LNCaP clone FGC (cell line): ENCODE measurements at regions not wholly inside any gene's neighbourhood (a gene's known extent, or its start where the extent isn't known, plus 50 kb on each side); places are given as distances from the start of the nearest gene placed in this dataset.

Source experiments
- DNase-seq: peaks from one replicate; pipeline ENCODE4 v3.0.0-alpha.2; 2011; ENCODE audit warnings: low read depth
- H3K4me3 ChIP-seq: 2 replicates; pipeline ENCODE4 v1.5.1; 2011; ENCODE audit warnings: mild to moderate bottlenecking, low read depth, low read length, control low read depth
- CTCF ChIP-seq: IDR thresholded peaks from 2 replicates; pipeline ENCODE4 v1.5.1; 2012; ENCODE audit warnings: mild to moderate bottlenecking; ENCODE audit not compliant: control insufficient read depth, insufficient read depth; ENCODE audit errors: extremely low read depth

- no peak for DNase-seq
- no peak for TF ChIP-seq CTCF
- no peak overlapping the region for H3K4me3 ChIP-seq
These were observed 245.9 kb downstream of the SEC14L1 start for GRCh38 chr17:77386502-77387192.

- no peak for DNase-seq
- TF ChIP-seq CTCF, result no peak
- no peak overlapping the region for H3K4me3 ChIP-seq
These were observed 247.1 kb downstream of the SEC14L1 start for GRCh38 chr17:77387891-77388290.

GRCh38 chr17:77388384-77389306 lies 247.9 kb downstream of the SEC14L1 start:
- no peak for DNase-seq
- TF ChIP-seq CTCF, result no peak
- no peak overlapping the region for H3K4me3 ChIP-seq

- no peak for TF ChIP-seq CTCF
These were observed 250.1 kb downstream of the SEC14L1 start for GRCh38 chr17:77390870-77391269.

GRCh38 chr17:77391668-77392375 lies 251.1 kb downstream of the SEC14L1 start:
- no peak overlapping the region for H3K4me3 ChIP-seq
- DNase-seq, result no peak
- TF ChIP-seq CTCF, result no peak

More at GRCh38 chr17:77390870-77391269, 250.1 kb downstream of the SEC14L1 start:
- no peak overlapping the region for H3K4me3 ChIP-seq
- no peak for DNase-seq

GRCh38 chr17:77392376-77393273 lies 251.9 kb downstream of the SEC14L1 start:
- TF ChIP-seq CTCF, result no peak
- no peak for DNase-seq
- no peak overlapping the region for H3K4me3 ChIP-seq
